ENCODE measurements at regions not wholly inside any gene's neighbourhood (a gene's known extent, or its start where the extent isn't known, plus 50 kb on each side); places are given as distances from the start of the nearest gene placed in this dataset.

DNA sequence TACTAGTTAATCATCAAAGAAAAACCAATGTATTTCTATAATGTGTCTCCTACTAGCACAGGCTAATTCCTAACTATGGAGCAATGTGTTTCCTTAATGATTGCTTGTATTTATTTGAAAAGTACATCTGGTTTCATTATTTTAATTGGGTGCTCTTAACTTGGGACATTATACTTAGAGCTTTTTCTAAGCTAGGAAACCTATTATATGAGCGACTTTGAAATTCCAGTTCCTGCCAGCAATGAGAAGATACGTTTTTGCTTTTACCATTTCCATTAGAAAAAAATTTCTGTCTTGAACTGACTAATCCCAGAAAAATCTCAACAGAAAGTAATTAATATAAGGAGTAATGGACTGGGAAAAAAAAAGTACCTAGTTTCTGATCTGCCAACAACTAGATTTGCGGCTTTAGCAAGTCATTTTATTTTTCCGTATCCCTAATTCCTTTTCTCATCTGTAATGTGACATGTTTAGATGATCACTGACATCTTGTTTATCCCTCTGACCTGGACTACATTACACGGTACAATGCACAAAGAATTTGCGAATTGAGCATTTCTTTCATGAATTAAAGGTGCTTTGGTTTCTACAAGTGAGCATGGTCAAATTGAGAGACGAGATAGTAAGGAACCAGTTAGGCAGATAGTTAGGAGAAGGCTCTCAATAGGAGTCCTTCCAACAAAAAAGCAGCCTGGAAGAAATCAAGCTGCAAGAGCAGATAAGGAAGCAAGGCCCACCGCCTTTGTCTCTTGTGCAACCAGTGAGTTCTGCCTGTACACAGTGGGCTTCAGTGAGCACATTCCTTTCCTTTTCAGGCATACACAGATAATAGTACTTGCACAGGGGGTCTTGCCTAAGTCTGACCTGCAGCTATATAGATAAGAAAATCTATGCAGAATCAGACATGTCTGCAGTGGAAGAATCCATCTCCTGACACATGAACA lies 1765.0 kb upstream of the FLRT2 start:
- CTCF ChIA-PET = no interaction called here
- no peak for ATAC-seq
- no peak for DNase-seq
- peaks cover 9% of the 10 kb centered on the region for H3K9me3 Mint-ChIP-seq (ENCODE audit: low read depth)
- H3K36me3 Mint-ChIP-seq = no peaks in the 10 kb centered on the region
- no peak overlapping the region for H3K27ac Mint-ChIP-seq
- no peaks in the 10 kb centered on the region for H3K4me1 Mint-ChIP-seq
- no peak overlapping the region for H3K4me3 Mint-ChIP-seq
- H3K27me3 Mint-ChIP-seq = no peaks in the 10 kb centered on the region

DNA sequence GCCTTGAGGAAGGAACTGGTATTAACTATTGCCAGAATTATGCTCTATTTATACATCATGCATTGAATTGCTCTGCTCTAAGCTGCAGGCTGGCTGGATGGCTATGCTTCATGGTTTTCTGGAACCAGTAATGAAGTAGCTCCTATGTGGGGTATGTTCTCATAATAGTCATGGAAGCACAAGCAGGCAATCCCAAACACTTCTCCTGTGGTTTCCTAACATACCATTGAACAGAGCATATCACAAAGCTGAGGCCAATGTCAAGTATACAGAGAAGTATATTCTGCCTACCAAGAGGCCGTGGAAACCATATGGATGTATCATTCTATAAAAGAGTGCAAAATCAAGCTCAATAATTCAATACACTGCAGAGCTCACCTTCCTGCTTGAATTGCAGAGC lies 1752.4 kb upstream of the FLRT2 start:
- ATAC-seq (no peak), DNase-seq (no peak)
- H3K4me1 Mint-ChIP-seq = no peaks in the 10 kb centered on the region
- H3K9me3 Mint-ChIP-seq (ENCODE audit: low read depth) = peaks cover 9% of the 10 kb centered on the region
- H3K27me3 Mint-ChIP-seq = no peaks in the 10 kb centered on the region
- no peak overlapping the region for H3K27ac Mint-ChIP-seq
- no peak overlapping the region for H3K4me3 Mint-ChIP-seq
- no peaks in the 10 kb centered on the region for H3K36me3 Mint-ChIP-seq
- CTCF ChIA-PET = no interaction called here

DNA sequence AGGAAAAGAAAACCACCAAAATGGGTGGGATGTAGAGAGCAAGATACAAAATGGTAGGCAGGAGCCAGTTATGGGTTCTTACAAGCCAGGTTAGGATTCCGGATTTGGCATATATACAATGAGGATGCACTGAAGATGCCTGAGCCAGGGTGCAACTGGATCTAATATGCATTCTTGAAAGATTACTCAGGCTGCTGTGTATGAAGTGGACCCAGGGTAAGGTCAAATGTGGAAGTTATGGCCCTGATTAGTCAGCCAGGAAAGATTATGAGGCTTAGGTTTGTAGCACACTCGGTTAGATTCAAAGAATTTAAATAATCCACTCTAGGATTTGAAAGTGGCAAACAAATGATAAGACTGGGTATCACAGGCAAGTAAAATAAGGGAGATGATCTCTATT lies 1750.7 kb upstream of the FLRT2 start:
- Mint-ChIP-seq H3K27me3 (no peaks in the 10 kb centered on the region), H3K4me3 (no peak overlapping the region), H3K9me3 (ENCODE audit: low read depth) (peaks cover 9% of the 10 kb centered on the region), H3K36me3 (no peaks in the 10 kb centered on the region), H3K27ac (no peak overlapping the region), H3K4me1 (no peaks in the 10 kb centered on the region)
- ATAC-seq = no peak
- DNase-seq = no peak
- CTCF ChIA-PET = no interaction called here

DNA sequence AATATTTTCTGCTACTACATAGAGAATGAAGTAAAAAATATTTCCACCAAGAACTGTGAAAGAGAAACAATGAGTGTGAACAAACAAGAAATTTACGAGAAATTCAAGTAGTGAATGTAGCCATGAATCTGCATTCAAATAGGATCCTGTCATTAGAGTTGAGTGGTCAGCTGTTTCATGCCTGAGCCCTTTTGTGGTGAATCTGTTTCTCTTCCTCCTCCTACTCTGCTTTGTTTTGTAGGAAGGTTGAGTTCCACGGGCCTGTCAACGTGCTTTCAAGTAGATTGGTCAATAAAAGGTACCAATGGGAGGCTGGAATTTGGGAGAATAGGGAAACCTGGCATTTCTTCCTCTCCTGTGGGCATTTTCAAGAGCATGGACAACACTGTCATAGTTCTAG lies 1749.6 kb upstream of the FLRT2 start:
- Mint-ChIP-seq H3K4me1 (no peaks in the 10 kb centered on the region), H3K27me3 (no peaks in the 10 kb centered on the region), H3K4me3 (no peak overlapping the region), H3K27ac (no peak overlapping the region), H3K9me3 (ENCODE audit: low read depth) (peaks cover 9% of the 10 kb centered on the region), H3K36me3 (no peaks in the 10 kb centered on the region)
- CTCF ChIA-PET = no interaction called here
- DNase-seq (no peak), ATAC-seq (no peak)

DNA sequence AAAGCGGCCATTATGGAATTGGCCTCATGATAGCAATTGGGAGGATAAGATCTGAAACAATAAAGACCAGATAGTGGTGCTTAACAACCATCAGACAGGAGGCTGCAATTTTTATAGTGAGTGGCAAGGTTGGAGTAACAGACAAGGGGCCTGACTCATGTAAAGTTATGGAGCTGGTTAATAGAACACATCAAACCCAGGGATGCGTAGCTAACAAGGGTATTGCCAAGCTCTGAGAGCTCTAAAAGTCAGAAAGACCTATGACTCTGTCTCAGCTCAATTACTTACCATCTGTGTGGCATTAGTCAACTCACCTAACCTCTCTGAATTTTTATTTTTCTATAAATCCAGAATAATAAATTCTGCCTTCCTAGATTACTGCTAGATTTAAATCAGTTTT lies 1731.5 kb upstream of the FLRT2 start:
- H3K27me3 Mint-ChIP-seq = no peaks in the 10 kb centered on the region
- no peaks in the 10 kb centered on the region for H3K36me3 Mint-ChIP-seq
- CTCF ChIA-PET = no interaction called here
- no peak overlapping the region for H3K27ac Mint-ChIP-seq
- no peak overlapping the region for H3K4me3 Mint-ChIP-seq
- no peaks in the 10 kb centered on the region for H3K4me1 Mint-ChIP-seq
- peaks cover 3% of the 10 kb centered on the region for H3K9me3 Mint-ChIP-seq (ENCODE audit: low read depth)
- DNase-seq (no peak), ATAC-seq (no peak)

DNA sequence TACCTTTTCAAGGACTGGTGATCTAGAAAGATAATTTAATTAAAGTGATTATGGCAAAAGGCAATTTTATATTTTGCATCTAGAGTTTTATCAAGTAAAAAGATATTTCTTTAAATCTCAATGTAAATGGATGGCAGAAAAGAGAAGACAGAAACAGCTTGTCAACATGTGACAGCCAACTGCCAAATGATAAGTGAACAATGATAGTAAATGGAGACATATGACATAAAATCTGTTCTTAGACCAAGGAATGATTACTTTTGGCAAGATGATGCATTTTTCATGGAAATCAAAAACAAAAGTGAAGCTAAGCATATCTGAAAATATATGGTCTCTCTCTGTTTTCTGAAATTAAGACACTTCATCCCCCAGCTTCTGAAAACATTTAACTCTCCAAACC lies 1730.7 kb upstream of the FLRT2 start:
- CTCF ChIA-PET = no interaction called here
- H3K4me3 Mint-ChIP-seq = no peak overlapping the region
- peaks cover 3% of the 10 kb centered on the region for H3K9me3 Mint-ChIP-seq (ENCODE audit: low read depth)
- no peaks in the 10 kb centered on the region for H3K27me3 Mint-ChIP-seq
- ATAC-seq = no peak
- DNase-seq = no peak
- no peaks in the 10 kb centered on the region for H3K4me1 Mint-ChIP-seq
- H3K27ac Mint-ChIP-seq = no peak overlapping the region
- H3K36me3 Mint-ChIP-seq = no peaks in the 10 kb centered on the region

DNA sequence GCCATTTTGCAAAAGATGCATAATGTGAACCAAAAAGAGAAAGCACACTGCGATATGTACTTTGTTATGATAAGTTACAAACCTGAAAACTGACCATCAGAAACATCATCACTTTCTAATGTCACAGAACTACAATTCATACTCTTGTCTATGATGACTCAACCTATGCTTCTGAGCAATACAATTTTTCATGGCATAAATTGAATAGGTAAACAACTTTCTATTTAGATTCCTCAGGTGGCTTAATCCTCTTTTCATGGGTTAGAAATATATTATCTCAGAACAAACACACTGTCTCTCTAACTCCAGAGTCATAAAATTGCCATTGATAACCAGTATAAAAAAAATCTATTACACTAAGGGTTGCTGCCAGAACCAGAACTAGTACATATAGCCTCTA lies 1715.0 kb upstream of the FLRT2 start:
- no peaks in the 10 kb centered on the region for H3K27me3 Mint-ChIP-seq
- H3K36me3 Mint-ChIP-seq = no peaks in the 10 kb centered on the region
- no peak overlapping the region for H3K27ac Mint-ChIP-seq
- DNase-seq (no peak), ATAC-seq (no peak)
- no peak overlapping the region for H3K4me3 Mint-ChIP-seq
- H3K9me3 Mint-ChIP-seq (ENCODE audit: low read depth) = peaks cover 4% of the 10 kb centered on the region
- no peaks in the 10 kb centered on the region for H3K4me1 Mint-ChIP-seq
- CTCF ChIA-PET = no interaction called here

DNA sequence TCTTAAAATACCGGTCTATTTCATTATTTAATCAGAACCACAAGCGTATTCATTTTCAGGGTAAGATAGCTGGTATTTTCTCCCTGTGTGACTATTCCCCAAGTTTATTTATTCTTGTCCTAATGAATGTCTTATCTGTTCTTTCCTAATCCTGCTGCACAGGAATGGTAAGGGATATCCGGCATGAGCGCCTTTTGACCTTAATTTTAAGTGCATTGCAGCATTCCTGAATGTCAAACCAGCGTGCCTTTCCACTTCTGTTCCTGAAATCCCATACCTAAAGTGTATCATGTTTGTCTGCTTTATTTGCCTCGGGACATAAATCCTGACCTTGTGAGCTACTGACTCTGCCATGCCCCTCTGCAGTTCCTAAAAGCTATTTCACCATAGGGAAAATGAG lies 1713.2 kb upstream of the FLRT2 start:
- no peaks in the 10 kb centered on the region for H3K4me1 Mint-ChIP-seq
- no peak overlapping the region for H3K27ac Mint-ChIP-seq
- ATAC-seq (no peak), DNase-seq (no peak)
- H3K9me3 Mint-ChIP-seq (ENCODE audit: low read depth) = peaks cover 6% of the 10 kb centered on the region
- H3K27me3 Mint-ChIP-seq = no peaks in the 10 kb centered on the region
- H3K4me3 Mint-ChIP-seq = no peak overlapping the region
- H3K36me3 Mint-ChIP-seq = no peaks in the 10 kb centered on the region
- CTCF ChIA-PET = no interaction called here

DNA sequence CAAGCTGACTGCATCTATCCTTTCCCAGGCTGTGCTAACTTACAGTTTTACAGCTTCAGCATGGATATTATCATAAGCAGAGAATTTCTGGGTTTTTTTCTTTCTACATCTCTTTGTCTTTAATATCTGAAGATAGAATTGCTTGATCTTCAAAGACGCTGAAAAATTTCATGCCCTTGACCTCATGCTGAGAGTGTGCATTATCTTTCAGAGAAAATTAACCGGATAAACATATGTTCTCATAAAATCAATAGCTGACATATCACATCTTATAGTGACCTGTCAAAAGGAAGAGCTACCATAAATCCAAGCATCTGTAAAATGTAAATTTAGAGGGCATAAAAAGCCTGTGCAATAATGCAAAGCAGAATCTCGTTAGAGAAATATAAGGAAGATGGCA lies 1704.1 kb upstream of the FLRT2 start:
- ATAC-seq = no peak
- DNase-seq = no peak
- H3K36me3 Mint-ChIP-seq = no peaks in the 10 kb centered on the region
- H3K4me1 Mint-ChIP-seq = no peaks in the 10 kb centered on the region
- CTCF ChIA-PET = no interaction called here
- no peaks in the 10 kb centered on the region for H3K27me3 Mint-ChIP-seq
- H3K4me3 Mint-ChIP-seq = no peak overlapping the region
- H3K9me3 Mint-ChIP-seq (ENCODE audit: low read depth) = peaks cover 18% of the 10 kb centered on the region
- no peak overlapping the region for H3K27ac Mint-ChIP-seq

DNA sequence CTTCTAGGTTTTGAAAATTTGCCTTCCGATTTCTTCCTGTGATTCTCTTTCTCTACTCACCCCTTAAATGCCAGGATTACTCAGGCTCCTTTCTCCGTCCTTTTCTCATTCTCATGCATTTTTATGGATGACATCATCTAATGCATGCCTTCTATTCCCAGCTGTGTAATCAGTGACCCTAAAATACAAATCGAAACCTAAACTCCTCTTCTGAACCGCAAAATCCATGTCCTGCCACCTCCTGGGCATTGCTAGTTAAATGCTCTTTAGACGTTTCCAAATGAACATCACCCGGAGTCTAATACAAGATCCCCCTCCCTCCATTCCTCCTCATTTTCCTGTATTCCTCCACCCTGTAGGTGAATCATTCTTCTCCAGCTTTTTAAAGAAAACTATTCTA lies 1703.1 kb upstream of the FLRT2 start:
- CTCF ChIA-PET = no interaction called here
- ATAC-seq = no peak
- Mint-ChIP-seq H3K9me3 (ENCODE audit: low read depth) (peaks cover 15% of the 10 kb centered on the region), H3K27ac (no peak overlapping the region), H3K36me3 (no peaks in the 10 kb centered on the region), H3K27me3 (no peaks in the 10 kb centered on the region), H3K4me1 (no peaks in the 10 kb centered on the region), H3K4me3 (no peak overlapping the region)
- no peak for DNase-seq

DNA sequence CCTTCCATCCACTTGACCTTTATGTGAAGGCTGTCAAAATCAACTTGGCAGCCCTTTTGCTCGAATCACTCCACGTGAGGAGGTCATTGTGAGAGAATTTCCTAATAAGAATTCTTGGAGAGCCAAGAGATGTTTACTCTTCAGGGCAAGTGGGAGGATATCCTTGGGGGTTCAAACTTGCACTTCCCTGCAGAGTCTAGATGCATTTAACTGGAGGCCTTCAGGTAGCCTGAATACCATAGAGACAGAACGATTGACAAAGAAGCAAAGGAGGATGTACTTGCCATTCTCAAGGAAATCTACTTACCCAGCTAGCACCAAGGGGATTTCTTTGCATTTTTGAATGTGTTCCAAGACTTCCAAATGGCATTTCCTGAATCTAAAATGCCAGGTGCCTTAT lies 1702.6 kb upstream of the FLRT2 start:
- no peak for DNase-seq
- no peaks in the 10 kb centered on the region for H3K27me3 Mint-ChIP-seq
- H3K36me3 Mint-ChIP-seq = no peaks in the 10 kb centered on the region
- peaks cover 14% of the 10 kb centered on the region for H3K9me3 Mint-ChIP-seq (ENCODE audit: low read depth)
- ATAC-seq = no peak
- no peak overlapping the region for H3K4me3 Mint-ChIP-seq
- CTCF ChIA-PET = no interaction called here
- H3K27ac Mint-ChIP-seq = no peak overlapping the region
- no peaks in the 10 kb centered on the region for H3K4me1 Mint-ChIP-seq

DNA sequence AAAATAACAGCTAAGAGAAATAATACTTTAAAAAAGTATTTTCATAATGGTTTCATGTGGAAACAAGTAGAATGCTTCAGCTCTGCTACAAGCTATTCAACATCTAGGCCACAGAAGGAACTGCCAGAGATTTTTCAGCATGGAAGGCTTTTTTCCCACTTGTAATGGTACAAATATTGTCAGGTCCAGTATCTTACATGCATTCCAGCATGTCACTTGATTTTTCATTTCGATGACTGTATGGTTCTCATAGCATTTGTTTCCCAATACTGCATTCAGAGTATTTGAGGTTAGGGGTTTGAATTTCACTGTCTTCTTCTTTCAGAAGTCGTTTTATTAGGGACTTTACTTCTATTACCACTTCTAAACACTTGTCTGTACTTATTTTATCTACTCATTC lies 1701.5 kb upstream of the FLRT2 start:
- Mint-ChIP-seq H3K9me3 (ENCODE audit: low read depth) (peaks cover 10% of the 10 kb centered on the region), H3K4me1 (no peaks in the 10 kb centered on the region), H3K27me3 (no peaks in the 10 kb centered on the region), H3K27ac (no peak overlapping the region), H3K36me3 (no peaks in the 10 kb centered on the region), H3K4me3 (no peak overlapping the region)
- DNase-seq (no peak), ATAC-seq (no peak)
- CTCF ChIA-PET = no interaction called here

DNA sequence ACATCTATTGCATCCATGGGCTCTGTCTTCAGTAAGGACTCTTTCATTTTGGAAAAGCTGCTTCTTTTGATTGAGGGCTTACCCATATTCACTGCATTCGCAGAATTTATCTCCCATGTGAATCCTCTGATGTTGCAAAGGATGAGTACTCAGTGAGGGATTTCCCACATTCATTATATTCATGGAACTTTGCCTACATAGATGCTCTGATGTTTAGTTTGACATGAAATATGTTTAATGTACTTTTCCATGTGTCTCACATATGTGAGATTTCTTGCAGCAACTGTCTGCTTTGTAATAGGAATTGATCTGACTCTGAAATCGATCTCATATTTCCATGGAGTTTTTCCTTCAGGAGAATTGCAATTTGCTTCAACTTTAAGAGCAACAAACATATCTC lies 1699.6 kb upstream of the FLRT2 start:
- Mint-ChIP-seq H3K4me3 (no peak overlapping the region), H3K27ac (no peak overlapping the region), H3K27me3 (no peaks in the 10 kb centered on the region), H3K9me3 (ENCODE audit: low read depth) (peaks cover 8% of the 10 kb centered on the region), H3K36me3 (no peaks in the 10 kb centered on the region), H3K4me1 (no peaks in the 10 kb centered on the region)
- CTCF ChIA-PET = no interaction called here
- ATAC-seq (no peak), DNase-seq (no peak)

DNA sequence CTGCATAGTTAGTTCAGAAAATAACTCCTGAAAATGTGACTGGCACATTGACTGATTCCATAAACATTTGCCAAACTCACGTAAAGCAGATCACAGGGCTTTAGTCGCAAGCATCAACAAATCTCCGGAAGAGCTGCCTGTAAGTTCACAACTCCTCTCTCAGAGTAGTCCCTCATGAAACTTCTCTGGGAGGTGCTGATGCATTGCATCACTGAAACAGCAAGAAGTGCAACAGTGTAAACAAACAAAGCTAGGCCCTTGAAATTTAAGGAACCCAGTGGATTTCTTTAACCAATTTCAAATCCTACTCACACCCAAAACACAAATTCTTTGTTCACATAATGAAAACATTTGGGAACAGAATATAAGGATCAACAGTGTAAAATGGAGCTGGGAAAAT lies 1691.7 kb upstream of the FLRT2 start:
- no peaks in the 10 kb centered on the region for H3K4me1 Mint-ChIP-seq
- H3K27ac Mint-ChIP-seq = no peak overlapping the region
- H3K4me3 Mint-ChIP-seq = no peak overlapping the region
- no peak for DNase-seq
- no peaks in the 10 kb centered on the region for H3K36me3 Mint-ChIP-seq
- H3K27me3 Mint-ChIP-seq = no peaks in the 10 kb centered on the region
- no peak for ATAC-seq
- H3K9me3 Mint-ChIP-seq (ENCODE audit: low read depth) = peaks cover 6% of the 10 kb centered on the region
- CTCF ChIA-PET = no interaction called here

DNA sequence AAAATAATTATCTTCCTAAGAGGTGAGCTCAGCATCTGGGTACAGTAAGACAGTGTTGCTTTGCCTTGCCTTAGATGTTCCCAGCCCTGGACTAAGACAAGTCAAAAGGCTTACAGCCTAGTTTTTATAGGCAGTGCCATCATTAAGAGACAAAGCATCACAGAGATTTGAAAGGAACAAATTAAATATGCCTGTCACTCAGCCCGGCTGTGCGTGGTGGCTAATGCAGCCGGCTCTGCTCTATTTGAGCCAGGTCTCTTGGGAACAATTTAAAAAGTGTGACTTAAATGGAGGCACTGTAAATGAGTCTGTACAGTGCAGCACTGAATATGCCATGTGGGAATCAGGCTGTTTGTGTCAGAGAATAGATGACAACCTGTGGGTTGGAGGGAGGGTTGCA lies 1687.4 kb upstream of the FLRT2 start:
- CTCF ChIA-PET = no interaction called here
- Mint-ChIP-seq H3K27ac (no peak overlapping the region), H3K9me3 (ENCODE audit: low read depth) (peaks cover 6% of the 10 kb centered on the region), H3K4me3 (no peak overlapping the region), H3K4me1 (no peaks in the 10 kb centered on the region), H3K36me3 (no peaks in the 10 kb centered on the region), H3K27me3 (no peaks in the 10 kb centered on the region)
- no peak for DNase-seq
- no peak for ATAC-seq

Measured in activated CD8-positive, alpha-beta memory T cell treated with anti-CD3 and anti-CD28 coated beads, Interleukin-2, amount 10 ng/mL, durations not matched to agents 7 days and 5 days (primary cell).